WTC11 (cell line): ENCODE measurements at regions not wholly inside any gene's neighbourhood (a gene's known extent, or its start where the extent isn't known, plus 50 kb on each side); places are given as distances from the start of the nearest gene placed in this dataset.

ENCODE experiments used
- CTCF ChIP-seq: fragments of 200-600 bp; IDR thresholded peaks from 2 replicates; pipeline ENCODE4 v1.8.0; 2022; ENCODE audit warnings: antibody characterized with exemption
- FOXP1 ChIP-seq: sonication (generic); formaldehyde crosslinking; IDR thresholded peaks from 2 replicates; pipeline ENCODE4 v1.8.0; 2022; ENCODE audit warnings: missing genetic modification reagents, mild to moderate bottlenecking, moderate library complexity, borderline replicate concordance
- MAX ChIP-seq: sonication (generic); formaldehyde crosslinking; IDR thresholded peaks from 2 replicates; pipeline ENCODE4 v1.8.0; 2022; ENCODE audit warnings: mild to moderate bottlenecking, missing genetic modification reagents
- SP1 ChIP-seq: sonication (generic); formaldehyde crosslinking; conservative IDR thresholded peaks from 2 replicates; pipeline ENCODE4 v1.8.1; 2022; ENCODE audit warnings: missing genetic modification reagents
- TF ChIP-seq, protein P1 (sequence below): sonication (generic); formaldehyde crosslinking; IDR thresholded peaks from 2 replicates; pipeline ENCODE4 v1.8.1; 2022; ENCODE audit warnings: low read depth, missing genetic modification reagents, borderline replicate concordance

- no peak for TF ChIP-seq MAX (CRISPR knock-in tag)
- no peak for TF ChIP-seq SP1
- TF ChIP-seq, protein P1, sequence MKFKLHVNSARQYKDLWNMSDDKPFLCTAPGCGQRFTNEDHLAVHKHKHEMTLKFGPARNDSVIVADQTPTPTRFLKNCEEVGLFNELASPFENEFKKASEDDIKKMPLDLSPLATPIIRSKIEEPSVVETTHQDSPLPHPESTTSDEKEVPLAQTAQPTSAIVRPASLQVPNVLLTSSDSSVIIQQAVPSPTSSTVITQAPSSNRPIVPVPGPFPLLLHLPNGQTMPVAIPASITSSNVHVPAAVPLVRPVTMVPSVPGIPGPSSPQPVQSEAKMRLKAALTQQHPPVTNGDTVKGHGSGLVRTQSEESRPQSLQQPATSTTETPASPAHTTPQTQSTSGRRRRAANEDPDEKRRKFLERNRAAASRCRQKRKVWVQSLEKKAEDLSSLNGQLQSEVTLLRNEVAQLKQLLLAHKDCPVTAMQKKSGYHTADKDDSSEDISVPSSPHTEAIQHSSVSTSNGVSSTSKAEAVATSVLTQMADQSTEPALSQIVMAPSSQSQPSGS (CRISPR knock-in tag): no peak
- no peak for TF ChIP-seq CTCF
- TF ChIP-seq FOXP1 (CRISPR knock-in tag): no peak
Measured at GRCh38 chr11:130536106-130537040, 87.9 kb downstream of the ADAMTS15 start.
